NCI-H69 (cell line): ENCODE measurements at regions not wholly inside any gene's neighbourhood (a gene's known extent, or its start where the extent isn't known, plus 50 kb on each side); places are given as distances from the start of the nearest gene placed in this dataset.

Experiments
- DNase-seq: peaks from one replicate; lab custom pipeline; 2025; lab: John Stamatoyannopoulos, UW

DNA sequence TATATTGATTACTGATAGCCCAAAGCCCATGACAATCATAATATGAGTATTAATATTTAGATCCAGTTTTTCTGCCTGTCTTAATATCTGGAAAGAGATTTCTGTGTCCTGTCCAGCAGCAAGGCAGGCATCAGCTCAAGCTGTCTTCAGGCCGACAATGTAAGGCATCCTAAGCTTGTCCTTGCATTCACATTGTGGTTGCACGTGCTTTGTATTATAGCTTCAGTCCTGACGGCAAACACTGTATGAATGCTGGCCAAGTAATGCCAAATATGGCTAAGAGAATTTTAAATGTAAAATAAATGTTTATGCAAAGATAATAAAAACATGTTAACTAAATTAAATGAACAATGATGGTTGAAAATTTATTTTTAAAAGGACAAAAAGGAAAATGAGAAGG is 255.7 kb upstream of the RPS6KA3 start:
- no peak for DNase-seq

DNA sequence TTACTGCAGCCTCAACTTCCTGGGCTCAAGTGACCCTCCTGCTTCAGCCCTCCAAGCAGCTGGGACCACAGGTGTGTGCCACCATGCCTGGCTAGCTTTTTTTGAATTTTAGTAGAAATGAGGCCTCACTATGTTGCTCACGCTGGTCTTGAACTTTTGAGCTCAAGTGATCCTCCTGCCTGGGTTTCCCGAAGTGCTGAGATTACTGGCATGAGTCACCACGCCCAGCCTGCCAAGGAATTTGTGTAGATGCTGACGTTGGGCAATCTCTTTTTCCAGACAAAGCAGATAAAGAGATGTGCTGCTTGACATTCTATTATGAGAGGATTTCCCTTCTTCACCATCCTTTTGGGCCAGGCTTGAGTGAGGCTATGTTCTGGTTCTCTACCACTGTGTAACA is 254.5 kb upstream of the RPS6KA3 start:
- DNase-seq: no peak

DNA sequence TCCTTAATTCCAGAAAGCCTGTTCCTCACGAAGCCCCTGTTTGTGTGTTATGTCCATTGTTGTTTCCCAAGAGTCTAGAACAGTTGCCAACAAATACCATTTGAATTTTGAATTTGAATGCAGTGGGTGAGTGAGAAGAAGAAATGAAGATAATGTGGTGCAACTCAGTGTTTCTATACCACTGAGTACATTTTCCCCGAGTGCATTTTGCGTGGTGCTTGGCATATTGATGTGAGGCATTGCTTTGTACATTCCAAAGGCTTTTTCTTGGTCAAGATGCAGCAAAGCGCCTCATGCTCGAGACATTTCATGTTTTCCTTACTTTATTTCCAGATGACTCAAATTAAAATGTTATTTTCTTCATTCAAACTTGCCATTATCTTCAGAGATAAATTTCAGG is 253.1 kb upstream of the RPS6KA3 start:
- no peak for DNase-seq

DNA sequence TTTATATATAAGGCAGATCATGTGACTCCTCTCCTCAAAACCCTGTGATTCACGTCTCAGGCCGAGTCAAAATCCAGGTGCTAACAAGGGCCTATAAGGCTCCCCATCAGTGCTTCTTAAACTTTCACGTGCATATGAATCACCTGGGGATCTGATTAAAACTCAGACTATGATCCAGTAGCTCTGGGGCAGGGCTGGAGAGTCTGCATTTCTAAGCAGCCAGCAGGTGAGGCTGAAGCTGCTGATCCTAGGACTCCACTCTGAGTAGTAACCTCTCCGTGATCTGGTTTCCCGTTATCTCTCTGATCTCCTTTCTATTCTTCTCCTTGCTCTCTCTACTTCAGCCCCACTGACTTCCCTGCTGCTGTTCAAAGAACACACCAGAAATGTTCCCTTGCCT is 252.4 kb upstream of the RPS6KA3 start:
- no peak for DNase-seq

DNA sequence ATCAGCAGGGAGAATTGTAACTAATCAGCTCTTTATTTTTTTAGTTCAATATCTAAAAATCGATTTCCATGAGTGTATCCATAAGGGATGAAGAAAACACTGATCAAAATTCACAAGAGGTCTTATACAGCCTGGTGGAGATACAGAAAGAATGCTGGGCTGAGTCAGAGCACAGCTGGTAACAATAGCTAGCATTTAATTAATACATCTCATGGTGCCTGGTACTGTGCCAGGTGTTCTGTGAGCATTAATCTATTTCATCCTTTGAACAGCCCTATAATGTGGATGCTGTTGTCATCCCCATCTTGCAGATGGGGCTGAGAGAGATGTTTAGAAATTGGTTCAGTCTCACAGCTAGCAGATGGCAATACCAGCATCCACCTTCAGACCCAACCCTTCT is 250.9 kb upstream of the RPS6KA3 start:
- DNase-seq: no peak

DNA sequence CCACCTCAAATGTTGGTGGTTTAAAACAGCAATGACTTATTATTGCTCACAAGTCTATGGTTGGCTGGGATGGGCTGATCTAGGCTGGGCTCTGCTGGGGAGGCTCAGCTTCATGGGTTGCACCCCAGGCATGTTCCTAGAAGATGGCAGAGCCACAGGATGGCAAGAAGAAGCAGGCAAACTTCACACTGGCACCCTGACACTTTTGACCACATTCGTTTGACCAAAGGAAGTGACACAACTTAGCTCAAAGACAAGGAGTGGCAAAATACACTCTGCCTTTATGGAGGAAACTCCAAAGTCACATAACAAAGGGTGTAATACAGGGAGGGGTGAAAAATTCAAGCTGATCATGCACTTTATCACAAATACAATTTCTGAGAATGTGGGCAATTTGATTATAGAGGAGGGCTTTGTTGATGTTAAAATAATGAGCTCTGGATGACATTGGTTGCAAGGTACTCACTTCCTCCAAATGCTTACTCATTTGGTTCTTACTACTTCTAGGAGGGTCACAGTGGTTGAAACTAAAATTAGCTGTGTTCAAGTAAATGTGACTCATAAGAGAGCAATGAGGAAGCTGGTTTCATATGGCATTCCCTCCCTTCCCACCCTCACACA is 249.2 kb upstream of the RPS6KA3 start:
- DNase-seq: no peak

DNA sequence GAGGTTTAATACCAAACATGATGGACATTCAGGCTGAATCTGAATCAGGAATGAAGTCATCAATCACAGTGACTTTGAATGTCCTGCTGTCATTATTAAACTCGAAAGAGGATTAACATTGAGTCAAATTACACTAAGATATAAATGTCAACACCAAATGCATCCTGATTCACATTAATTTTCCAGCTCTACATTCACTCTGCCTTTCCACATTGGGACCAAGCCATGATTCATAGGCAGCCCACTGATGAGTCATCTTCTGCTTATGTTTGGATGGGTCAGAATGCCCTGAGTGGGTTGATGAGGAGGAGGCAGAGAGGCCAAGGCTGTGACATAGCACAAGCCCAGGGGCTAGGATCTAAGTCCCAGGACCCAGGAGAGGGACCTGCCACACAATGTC is 247.6 kb upstream of the RPS6KA3 start:
- no peak for DNase-seq

DNA sequence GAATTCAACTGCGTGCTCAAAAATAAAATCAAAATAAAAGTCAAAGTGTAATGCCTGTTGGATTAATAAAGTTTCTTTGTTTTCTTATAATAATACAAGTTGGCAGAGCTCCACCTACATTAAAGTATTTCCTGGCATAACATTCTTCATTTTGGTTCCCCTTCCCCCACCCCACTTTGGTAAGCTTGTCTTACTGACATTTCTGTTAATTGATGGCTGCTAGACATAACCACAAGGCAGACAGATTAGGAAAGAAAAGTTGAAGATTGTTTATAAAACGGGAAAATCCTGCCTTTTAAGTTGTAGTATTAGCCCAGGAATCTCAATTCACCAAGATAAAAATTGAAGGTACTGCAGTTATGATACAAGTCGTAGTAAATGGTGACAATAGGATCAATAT is 246.5 kb upstream of the RPS6KA3 start:
- DNase-seq: no peak

DNA sequence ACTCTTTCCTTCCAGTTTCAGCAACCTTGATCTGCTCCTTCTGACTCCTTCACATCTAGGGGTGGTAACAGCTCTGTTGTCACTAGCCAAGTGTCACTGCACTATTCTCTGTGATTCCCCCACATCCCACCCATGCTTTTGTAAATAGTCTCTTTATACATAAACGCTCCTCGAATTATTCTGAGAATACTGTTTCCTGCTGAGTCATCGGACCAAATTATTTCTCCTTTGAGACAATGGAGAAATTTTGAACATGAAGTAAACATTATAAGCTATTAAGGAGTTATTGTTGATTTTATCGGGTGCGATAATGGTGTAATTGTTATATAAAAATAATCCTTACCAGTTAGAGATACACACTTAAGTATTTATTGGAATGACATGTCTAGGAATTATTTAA is 245.1 kb upstream of the RPS6KA3 start:
- no peak for DNase-seq

DNA sequence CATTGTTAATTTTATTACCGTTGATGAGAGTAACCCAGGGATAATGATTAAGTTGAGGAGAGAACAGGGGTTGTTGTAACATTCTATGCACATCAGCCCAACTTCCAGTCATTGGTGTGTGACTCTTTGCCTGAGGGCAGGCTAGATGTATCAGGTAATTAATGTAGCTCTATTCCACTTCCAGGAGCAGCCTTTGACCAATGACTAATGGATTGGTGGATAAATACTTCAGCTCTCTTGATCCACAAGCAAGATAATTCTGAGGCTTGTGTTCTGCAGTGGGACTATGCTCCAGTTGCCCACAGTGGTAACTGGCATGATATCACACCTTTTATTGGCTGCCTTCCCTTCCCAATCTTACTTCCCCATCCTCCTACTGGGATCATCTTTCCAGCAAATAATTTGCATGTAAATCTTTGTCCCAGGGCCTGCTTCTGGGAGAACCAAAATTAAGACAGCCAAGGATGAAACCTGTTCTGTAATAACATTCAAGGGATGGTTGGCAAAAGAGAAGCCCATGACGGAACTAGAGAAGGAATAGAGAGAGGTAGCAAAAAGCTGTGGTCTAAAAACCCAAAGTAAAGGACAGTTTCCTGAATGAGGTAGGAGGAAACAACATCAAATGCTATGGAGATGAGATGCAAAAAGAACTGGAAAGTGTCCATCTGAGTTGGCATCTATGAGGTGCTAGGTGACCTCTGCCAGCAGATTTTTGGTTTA is 241.4 kb upstream of the RPS6KA3 start:
- no peak for DNase-seq

DNA sequence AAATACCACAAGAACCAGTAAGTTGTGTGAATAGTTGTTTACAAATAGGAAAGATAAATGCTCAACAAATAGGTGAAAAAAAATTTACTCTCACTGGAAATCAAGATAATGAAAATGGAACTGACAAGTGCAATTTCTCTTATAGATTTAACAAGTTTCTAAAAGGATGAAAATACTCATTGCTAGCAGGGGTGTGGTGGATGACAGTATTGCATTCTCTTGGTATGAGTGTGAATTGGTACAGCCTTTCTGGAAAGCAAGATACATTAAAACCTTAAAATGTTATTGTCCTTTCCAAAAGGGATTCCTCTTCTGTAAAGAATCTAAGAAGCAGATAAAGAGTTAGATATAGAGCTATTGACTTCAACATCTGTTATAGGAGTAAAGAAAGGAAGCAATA is 240.0 kb upstream of the RPS6KA3 start:
- DNase-seq: no peak

DNA sequence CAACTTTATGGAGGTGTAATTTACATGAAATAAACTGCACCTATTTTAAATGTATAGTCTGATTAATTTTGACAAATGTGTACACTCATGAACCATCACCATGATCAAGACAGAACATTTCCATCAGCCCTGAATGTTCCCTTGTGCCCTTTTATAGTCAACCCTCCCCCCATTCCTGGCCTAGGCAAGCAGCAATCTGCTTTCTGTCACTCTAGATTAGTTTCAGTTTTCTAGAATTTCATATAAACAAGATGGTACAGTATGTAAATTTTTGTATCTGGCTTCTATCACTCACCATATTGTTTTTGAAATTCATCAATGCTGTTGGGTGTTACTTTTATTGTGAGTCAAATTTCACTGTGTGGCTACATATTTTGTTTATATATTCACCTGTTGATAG is 234.2 kb upstream of the RPS6KA3 start:
- DNase-seq: no peak

DNA sequence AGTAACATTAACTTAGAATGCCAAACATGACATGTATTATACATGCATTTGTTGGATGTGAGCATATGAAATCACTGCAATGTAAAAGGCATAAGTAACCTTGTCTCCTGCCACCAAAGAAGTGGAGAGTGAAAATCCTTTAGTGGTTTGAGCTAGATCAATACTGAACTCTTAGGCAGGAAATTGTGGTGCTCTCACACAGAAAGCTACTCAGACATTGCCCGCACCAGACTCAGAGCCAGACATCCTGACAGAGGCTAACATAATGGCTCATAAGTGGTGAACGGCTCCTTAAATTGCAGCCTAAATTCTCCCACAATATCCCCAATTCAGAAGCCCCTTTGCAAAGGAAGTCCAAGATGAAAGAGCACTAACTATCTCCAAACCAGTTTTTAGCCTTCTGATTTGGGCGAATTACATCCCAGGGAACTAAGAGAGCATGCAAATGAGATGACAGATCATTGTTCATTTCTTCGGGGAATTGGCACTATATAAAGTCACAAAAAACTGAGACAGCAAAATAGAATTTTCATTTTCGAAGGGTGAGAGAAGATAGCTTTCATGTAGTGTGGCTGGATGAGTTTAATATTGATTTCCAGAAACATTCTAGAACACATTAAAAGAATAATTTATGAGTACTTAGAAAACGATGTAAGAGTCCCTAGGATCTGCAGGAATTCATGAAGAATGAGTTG is 233.6 kb upstream of the RPS6KA3 start:
- DNase-seq: no peak

DNA sequence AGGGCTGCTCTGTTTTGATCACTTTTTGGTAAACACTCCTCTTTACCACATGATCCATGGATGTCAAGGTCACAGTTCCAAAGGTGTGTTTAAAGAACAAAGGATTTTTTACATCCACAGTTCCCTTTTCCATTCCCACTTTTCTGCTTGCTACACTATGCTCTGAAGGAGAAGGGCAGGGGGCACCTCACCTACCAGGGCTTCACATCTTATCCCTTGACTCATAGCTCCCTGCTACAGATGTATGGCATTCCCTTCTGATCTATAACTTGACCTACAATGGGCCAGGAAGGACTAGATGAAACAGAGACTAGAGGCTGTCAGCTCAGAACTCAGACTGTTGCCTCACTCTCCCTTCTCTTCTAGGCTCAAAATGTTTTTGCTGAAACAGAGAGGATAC is 233.1 kb upstream of the RPS6KA3 start:
- DNase-seq: no peak

DNA sequence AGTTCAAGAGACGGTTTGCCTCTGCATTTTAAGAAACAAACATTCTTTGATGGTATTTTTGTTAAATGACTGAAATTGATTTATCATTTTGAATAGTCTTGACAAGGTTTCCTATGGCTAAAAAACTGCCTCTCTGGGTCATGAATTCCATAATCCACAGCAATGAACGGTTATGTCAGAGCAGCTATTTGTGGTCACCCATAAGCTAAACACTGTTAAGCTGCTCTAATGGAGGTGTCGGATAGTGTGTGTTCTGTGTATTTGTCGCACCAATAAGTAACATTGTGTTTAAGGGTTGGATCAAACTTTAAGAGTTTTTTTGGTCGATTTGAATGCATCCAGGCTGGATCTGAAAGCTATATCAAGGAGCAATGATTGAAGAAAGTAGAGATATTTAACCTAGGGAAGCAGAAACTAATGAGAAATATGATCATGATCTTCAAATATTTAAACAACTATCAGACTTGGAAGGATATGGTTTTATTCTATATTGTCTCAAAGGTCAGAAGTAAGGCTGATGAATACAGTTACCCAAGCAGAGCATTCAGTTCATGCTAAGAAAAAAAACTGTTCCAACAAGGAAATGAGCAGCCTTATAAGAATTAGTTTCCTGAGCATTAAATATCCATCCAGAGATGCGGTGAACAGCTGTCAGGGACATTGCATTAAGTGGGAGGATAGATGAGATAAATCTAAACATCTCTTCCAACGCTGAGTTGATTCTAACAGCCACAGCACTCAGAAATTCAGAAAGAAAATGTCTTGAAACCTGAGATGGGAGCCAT is 232.3 kb upstream of the RPS6KA3 start:
- DNase-seq: no peak

DNA sequence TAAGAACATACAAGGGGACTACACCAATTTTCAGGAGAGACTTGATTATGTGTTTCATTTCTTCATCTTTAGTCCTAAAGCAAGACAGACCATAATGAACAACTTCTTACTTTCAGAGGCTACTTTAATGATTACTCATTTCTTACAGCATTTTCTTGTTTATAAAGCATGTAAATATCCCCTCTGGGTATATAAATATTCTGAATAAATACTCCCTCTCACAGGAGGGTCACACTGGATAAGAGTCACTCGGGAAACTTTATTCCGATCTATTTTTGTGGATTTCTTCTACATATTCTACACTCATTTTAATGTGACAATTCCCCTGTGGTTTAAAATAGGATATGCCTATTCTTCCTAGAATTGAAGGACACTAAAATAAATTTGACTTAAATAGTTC is 228.9 kb upstream of the RPS6KA3 start:
- DNase-seq: no peak

DNA sequence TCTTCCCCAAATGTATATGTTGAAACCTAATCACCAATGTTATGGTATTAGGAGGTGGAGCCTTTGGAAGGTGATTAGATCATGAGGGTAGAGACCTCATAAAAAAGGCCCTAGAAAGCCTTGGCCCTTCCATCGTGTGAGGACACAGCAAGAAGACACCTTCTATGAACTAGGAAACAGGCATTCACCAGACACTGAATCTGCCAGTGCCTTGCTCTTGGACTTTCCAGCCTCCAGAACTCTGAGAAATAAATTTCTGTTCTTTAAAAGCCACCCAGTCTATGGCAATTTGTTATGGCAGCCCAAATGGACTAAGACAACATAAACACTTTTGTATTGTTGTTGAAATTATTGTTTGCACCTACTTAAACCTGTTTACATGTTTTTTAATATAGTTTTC is 221.8 kb upstream of the RPS6KA3 start:
- no peak for DNase-seq

DNA sequence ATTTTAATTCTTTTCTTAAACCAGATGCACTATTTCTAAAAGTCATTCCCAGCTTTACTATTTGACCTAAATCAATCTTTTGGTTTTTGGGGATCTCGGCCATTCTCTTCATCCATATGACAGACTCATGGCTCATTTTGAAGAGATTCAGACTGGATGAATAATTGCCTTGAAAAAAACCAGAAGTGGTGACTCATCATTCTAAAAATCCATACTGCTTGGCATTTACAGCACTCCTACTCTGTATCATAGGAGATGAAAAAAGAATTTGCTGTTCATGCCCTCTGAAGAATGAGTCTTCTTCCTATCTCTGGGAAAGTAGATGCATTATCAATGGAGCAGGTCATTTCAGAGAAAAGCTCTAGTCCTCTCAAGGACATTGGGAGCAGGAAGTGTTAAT is 220.5 kb upstream of the RPS6KA3 start:
- DNase-seq: no peak

DNA sequence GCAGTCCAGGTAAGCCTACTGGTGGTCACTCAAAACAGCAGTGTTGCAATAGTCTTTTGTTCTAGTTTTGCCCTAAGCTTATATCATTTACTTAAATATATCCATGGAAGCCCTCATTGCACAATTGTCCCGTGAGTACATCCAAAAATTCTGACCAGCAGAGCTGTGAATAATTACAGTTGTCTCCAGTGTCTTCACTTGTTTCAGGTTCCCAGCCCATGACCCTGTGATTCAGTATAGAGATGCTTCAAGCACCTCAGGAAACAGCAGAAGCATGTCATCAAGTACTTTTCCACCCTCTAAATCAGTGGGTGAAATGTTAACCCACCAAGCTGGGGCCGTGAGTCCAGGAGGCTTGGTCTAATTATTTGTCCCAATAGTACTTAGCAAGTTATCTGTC is 214.9 kb upstream of the RPS6KA3 start:
- DNase-seq: no peak

DNA sequence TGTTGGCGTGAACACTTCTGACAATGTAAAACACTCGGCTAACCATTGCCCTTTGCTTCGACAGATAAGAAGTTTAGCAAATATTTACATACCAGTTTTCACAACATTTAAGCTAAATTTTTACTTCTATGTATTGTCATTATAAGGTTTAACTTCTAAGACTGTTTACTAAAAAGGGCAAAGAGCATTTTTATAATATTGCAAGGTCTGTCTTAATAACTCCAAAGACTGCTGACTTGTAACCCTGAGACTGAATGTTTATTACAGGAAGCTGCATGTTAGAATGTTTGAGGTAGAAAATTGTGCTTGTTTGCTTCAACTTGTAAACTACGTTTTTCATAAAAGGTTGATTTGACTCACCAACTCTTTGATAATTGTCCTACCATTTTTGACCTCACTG is 213.2 kb upstream of the RPS6KA3 start:
- no peak for DNase-seq

DNA sequence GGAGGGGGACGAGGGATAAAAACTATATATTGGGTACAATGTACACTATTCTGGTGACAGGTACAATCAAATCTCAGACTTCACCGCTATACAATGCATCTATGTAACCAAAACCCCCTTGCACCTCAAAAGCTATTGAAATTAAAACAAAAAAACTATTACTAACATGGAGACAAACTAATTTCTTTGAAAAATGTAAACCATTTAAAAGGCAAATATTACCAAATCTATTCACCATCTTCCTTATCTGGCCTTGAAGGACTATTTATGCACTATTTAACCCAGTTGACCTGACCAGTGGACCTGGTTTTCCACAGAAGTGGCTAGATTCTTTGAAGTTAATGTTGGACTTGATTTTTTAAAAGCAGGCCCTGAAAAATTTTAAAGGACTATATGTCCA is 212.3 kb upstream of the RPS6KA3 start:
- DNase-seq: no peak

DNA sequence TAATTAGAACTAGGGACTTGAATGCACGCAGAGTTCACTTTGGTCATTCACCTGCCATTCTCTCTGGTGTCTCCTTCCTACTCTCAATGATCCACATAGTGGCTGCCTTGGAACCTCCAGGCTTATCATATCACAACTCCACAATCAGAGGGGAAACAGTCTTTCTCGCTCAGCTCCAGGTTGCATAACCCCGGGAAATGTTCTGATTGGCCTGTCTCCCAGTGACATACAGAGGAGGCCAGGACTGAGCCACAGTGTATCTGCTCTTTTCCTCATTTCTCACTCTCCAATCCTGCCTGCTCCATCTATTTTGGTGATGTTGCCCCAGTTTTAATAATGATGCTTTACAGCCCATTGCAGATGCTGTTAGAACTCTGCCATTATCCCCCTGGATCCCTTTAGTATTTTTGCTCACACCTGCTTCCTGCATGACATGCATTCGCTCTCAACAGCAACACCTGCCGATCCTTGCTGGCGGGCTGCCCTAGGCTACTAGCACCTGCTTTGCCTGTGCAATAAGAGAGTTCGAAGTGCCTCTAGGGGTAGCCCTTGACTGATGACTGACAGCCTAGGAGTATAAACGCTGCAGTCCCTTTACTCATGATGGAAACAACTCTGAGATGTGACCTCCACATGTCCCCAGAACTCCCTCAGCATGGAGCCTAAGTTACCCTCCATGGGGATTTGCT is 211.3 kb upstream of the RPS6KA3 start:
- DNase-seq: peak; percentile 77
